SH-SY5Y (cell line): ENCODE measurements at regions not wholly inside any gene's neighbourhood (a gene's known extent, or its start where the extent isn't known, plus 50 kb on each side); places are given as distances from the start of the nearest gene placed in this dataset.

Experiments
- GATA2 ChIP-seq: IDR thresholded peaks from 2 replicates; pipeline ENCODE4 v1.6.1; 2011; ENCODE audit warnings: mild to moderate bottlenecking, low read depth, low read length
- GATA3 ChIP-seq: IDR thresholded peaks from 2 replicates; pipeline ENCODE4 v1.6.1; 2011; ENCODE audit warnings: low read depth, mild to moderate bottlenecking, low read length, moderate library complexity

- TF ChIP-seq GATA2: peak; percentile 33; the same call in 1 of the 2 replicates
- no peak for TF ChIP-seq GATA3
Observed at GRCh38 chr7:142668495-142668894, 80.8 kb upstream of the PRSS1 start.
